HG03575 (cell line): ENCODE measurements at regions not wholly inside any gene's neighbourhood (a gene's known extent, or its start where the extent isn't known, plus 50 kb on each side); places are given as distances from the start of the nearest gene placed in this dataset.
"Not testable (repeated sequence)": the region's sequence is repeated elsewhere in the genome, so short reads cannot be mapped to it uniquely, and the experiment has no call there.

Experiments used
- ATAC-seq: cut with Tn5 transposase; IDR thresholded peaks from one replicate; pipeline ENCODE4 v1.9.1; 2021; ENCODE audit not compliant: unreplicated experiment, insufficient number of reproducible peaks, low FRiP score; ENCODE audit errors: extremely low read depth

GRCh38 chr4:77293426-77293825 lies 136.4 kb downstream of the CCNG2 start:
- no peak for ATAC-seq

- ATAC-seq = not testable (repeated sequence)
Measured at GRCh38 chr4:77300996-77301395, 144.0 kb downstream of the CCNG2 start.

DNA sequence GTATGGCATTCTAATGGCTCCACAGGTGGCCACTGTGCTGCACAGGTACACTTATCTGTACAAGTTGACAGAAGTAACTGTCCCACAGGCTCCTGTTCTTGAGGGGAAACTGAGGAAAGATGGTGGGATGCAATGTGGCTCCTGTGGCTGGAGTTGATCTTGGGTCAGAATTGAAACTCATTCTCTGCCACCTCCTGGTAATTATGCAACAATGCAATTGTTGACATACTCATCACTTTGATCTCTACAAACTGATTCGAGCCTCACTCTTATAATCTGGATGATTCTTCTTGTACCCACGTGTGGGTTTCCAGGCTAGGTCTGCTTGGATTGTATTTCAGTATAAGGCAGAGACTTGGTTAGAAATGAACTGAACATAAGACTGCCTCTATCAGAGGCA lies 148.8 kb downstream of the CCNG2 start:
- ATAC-seq = no peak

DNA sequence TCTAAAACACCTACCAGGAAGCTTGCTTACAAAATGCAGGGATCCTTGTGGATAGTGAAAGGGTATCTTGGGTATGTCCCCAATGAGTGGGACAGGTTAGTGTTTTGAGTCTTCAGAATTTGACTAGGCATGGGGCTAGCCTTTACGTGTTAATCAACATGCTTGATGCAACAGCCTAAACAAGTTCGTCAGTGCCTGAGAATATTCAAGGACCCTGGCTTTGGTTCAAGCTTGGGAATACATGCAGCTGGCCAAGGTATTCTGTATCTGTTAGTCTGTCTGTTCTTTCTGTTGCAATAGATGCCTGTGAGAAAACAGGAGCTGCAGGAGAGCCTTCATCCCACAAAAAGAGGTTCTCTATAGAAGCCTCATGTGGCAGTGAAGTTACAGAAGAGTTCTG lies 149.5 kb downstream of the CCNG2 start:
- no peak for ATAC-seq

GRCh38 chr4:77308843-77309242 lies 151.8 kb downstream of the CCNG2 start:
- ATAC-seq = no peak

- no peak for ATAC-seq
Measured at GRCh38 chr4:77309496-77309895, 152.5 kb downstream of the CCNG2 start.

GRCh38 chr4:77310931-77311330 lies 153.9 kb downstream of the CCNG2 start:
- no peak for ATAC-seq

- ATAC-seq = no peak
Measured at GRCh38 chr4:77314697-77315096, 157.7 kb downstream of the CCNG2 start.

- ATAC-seq = no peak
Measured at GRCh38 chr4:77327151-77327550, 170.1 kb downstream of the CCNG2 start.

GRCh38 chr4:77332696-77333270 lies 175.8 kb downstream of the CCNG2 start:
- ATAC-seq = no peak

- no peak for ATAC-seq
Measured at GRCh38 chr4:77336411-77337142, 179.6 kb downstream of the CCNG2 start.

GRCh38 chr4:77342170-77342810 lies 185.3 kb downstream of the CCNG2 start:
- ATAC-seq = no peak

DNA sequence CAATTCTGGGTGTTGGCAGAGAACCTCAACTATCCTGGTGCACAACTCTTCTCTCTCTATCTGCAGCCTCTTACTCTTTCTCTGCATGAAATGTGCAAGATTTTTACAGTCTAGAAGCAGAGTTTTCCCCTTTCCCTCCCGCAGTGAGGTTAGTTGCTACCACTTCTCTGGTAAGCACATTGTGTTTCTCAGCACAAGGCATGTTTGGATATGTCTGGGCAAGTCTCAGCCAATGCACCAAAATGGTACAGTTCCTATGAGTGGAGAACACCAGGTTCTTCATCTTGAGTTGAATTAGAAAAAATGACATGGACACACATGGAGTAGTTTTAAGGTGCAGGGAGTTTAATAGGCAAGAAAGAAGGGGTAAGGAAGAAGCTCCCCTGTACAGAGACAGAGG lies 187.0 kb downstream of the CCNG2 start:
- no peak for ATAC-seq

DNA sequence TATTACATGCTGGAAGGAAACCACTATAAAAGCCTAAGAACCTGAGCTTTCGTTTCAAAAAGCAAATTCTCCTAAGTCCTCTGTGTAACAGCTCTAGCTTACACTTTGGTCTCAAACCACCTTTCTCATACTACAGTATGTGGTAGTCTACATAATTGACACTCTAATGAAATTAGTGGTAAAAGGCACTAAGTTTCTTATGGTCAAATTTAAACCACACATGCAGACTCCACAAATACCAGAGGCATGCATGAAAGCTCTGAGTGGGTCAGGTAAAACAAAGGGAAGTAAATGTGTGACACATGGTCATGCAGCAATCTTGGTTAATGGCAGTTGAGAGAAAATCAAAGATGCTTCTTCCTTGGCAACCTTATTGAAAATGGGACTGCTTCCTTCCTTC lies 187.8 kb downstream of the CCNG2 start:
- ATAC-seq = no peak

DNA sequence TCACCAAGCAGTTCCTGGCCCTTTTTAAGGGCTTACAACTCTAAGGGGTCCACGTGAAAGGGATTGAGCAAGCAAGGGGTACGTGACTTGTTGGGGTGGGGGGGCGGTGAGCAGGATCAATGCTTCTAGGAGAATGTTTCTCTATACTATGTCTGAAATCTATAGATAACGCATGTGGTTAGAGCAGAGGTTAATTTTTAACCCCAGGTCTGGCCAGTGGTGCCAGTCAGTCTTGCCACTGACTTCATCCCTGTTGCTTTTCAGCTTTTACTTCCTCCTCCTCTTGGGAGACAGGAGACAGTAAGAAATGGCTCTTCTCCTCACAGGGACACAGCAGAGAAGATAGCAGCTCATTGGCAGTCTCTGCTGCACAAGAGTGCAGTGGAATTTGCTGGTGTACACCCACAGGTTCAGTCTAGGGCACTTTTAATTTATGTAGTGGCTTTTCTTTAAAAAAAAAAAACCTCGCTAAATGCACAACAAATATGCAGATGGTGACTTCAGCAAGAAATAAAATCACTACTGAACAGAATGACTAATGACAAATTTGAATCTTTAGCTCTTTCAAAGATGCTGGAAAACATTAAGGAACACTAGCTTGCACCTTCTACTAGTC lies 190.5 kb downstream of the CCNG2 start:
- ATAC-seq = no peak

- ATAC-seq = no peak
Measured at GRCh38 chr4:77348815-77349214, 191.8 kb downstream of the CCNG2 start.

- no peak for ATAC-seq
Measured at GRCh38 chr4:77349364-77349763, 192.4 kb downstream of the CCNG2 start.

- ATAC-seq = no peak
Measured at GRCh38 chr4:77349796-77350195, 192.8 kb downstream of the CCNG2 start.

DNA sequence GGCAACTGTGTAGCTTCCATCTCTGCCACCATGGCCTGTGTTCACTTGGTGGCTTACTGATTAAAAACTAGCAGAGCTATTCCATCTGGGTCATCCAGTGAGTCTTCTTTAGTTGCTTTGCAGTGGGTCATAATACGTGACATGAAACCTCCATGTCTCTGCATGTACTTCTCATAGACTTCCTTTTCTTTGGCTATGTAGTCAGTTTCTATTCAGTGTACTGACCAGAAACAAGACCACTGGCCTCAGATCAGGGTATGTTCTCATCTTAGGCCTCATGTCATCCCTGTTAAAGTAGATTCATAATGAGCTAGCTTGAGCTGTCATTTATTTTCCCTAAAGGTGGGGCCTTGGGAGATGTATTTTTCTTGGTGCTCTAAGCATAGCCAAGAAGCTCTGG lies 195.2 kb downstream of the CCNG2 start:
- no peak for ATAC-seq

GRCh38 chr4:77353724-77354315 lies 196.8 kb downstream of the CCNG2 start:
- ATAC-seq = not testable (repeated sequence)
